ENCODE measurements at regions not wholly inside any gene's neighbourhood (a gene's known extent, or its start where the extent isn't known, plus 50 kb on each side); places are given as distances from the start of the nearest gene placed in this dataset.

DNA sequence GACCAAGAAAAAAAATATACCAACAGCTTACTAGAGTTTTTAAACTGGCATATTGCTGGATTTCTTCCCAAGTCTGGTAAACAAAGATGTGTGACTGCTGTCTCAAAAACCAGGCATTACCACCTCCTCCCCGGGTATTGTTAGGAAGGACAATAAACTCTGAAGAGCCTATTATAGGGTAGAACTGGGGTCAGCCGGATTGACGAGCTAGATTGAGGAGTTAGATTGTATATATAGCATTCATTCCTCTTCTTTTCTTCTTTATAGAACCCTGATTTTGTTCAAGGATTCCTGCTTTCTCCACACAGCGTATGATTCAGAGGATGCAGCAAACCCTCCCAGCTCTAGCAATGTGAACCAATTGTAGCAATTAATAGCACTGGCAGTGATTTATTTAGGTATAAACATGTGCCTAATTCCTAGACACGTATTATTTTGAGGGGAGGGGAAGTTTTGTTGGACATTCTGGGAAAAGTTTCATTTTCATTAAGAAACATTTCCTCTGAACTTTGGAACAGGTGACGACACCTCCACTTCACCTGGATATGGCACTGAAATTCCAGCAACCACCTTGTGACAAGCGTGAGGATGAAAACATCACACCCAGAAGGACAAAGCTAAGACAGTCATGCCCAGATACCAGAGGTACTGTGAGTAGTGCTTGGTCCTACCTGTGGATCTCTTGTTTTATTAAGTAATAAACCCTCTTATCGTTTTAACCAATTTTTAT, 679.4 kb upstream of the KIRREL3 start:
- Mint-ChIP-seq H3K4me3 (ENCODE audit: unreplicated experiment) (no peak overlapping the region), H3K9me3 (ENCODE audit: unreplicated experiment) (no peaks in the 10 kb centered on the region), H3K27me3 (ENCODE audit: insufficient read depth, unreplicated experiment) (no peaks in the 10 kb centered on the region), H3K4me1 (ENCODE audit: insufficient read depth, unreplicated experiment) (peaks cover 7% of the 10 kb centered on the region), H3K27ac (ENCODE audit: low read depth, unreplicated experiment) (no peak overlapping the region), H3K36me3 (ENCODE audit: insufficient read depth, unreplicated experiment) (no peaks in the 10 kb centered on the region)
- BruUV-seq (replicated peaks), result no TSS peak
- ChIA-PET CTCF (interaction anchor here (1.5 kb wide), 1 partner anchor 17 kb away, joined by 6 read pairs; no protein-coding TSS in a partner anchor), POLR2A (interaction anchor here (0.7 kb wide), 1 partner anchor 965 kb away, joined by 3 read pairs; no protein-coding TSS in a partner anchor)
- DNase-seq (ENCODE audit: unreplicated experiment), result no peak
- TF ChIP-seq, protein P1, sequence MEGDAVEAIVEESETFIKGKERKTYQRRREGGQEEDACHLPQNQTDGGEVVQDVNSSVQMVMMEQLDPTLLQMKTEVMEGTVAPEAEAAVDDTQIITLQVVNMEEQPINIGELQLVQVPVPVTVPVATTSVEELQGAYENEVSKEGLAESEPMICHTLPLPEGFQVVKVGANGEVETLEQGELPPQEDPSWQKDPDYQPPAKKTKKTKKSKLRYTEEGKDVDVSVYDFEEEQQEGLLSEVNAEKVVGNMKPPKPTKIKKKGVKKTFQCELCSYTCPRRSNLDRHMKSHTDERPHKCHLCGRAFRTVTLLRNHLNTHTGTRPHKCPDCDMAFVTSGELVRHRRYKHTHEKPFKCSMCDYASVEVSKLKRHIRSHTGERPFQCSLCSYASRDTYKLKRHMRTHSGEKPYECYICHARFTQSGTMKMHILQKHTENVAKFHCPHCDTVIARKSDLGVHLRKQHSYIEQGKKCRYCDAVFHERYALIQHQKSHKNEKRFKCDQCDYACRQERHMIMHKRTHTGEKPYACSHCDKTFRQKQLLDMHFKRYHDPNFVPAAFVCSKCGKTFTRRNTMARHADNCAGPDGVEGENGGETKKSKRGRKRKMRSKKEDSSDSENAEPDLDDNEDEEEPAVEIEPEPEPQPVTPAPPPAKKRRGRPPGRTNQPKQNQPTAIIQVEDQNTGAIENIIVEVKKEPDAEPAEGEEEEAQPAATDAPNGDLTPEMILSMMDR (IDR thresholded peaks at IDR 0.05; ENCODE audit: unreplicated experiment), result no peak
- intact Hi-C loops (cut with micrococcal nuclease), result no loop called here

DNA sequence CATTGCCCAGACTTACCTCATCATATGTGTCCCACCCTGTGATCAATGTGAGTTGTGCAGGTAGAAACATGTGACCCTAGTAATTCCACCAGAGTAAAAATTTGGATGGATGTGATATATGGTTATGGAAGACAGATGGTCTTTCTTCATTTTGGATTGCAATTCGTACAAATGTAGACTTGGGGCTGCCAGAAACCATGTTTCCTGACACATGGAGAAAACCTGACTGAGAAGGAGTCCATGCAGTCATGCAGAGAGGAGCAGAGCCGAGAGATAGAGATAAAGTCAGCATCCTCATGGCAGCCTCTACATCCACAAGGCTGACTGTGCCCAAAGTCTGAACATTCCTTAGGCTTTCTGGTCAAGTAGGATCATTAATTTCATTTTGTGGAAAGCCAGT, 678.1 kb upstream of the KIRREL3 start:
- Mint-ChIP-seq H3K4me1 (ENCODE audit: insufficient read depth, unreplicated experiment) (peaks cover 7% of the 10 kb centered on the region), H3K27ac (ENCODE audit: low read depth, unreplicated experiment) (no peak overlapping the region), H3K4me3 (ENCODE audit: unreplicated experiment) (no peak overlapping the region), H3K36me3 (ENCODE audit: insufficient read depth, unreplicated experiment) (no peaks in the 10 kb centered on the region), H3K27me3 (ENCODE audit: insufficient read depth, unreplicated experiment) (no peaks in the 10 kb centered on the region), H3K9me3 (ENCODE audit: unreplicated experiment) (no peaks in the 10 kb centered on the region)
- intact Hi-C loops (cut with micrococcal nuclease), result no loop called here
- POLR2A ChIA-PET, result no interaction called here
- CTCF ChIA-PET, result no interaction called here
- no TSS peak for BruUV-seq (replicated peaks)
- TF ChIP-seq, protein P1 (IDR thresholded peaks at IDR 0.05; ENCODE audit: unreplicated experiment), result no peak
- DNase-seq (ENCODE audit: unreplicated experiment), result no peak

DNA sequence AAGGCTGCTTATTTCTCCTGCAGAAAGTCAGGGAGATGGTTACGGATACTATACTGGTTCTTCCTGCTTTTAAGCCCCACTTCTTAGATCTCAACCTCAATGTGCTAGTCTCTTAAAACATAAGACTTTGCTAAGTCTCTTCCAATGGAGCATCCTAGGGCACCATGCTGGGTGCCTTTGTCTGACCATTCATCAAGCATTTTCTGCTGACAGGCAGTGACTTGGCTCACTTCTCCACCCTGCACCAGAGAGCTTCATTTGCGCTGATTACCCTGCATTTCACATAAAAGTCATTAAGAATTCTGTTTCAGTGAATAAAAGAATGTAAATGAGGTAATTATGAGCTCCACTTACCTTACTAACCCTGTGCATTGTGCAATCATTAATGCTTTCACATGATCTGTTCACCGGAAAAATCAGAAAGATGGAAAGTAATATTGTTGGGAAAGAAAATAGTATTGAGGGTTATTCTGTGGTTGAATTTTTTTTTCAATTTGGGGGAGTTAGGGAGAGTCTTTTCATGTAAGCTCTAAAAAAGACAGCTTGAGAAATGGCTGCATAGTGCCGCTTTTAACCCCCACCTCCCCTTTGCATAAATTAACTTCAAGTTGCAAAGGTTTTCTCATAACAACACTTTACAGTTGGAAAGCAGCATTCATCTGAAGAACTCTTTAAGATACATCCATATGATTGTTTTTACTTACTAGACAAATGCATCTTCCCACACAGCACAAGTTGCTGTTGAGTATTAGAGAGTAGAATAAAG, 677.3 kb upstream of the KIRREL3 start:
- intact Hi-C loops (cut with micrococcal nuclease), result no loop called here
- Mint-ChIP-seq H3K36me3 (ENCODE audit: insufficient read depth, unreplicated experiment) (no peaks in the 10 kb centered on the region), H3K4me1 (ENCODE audit: insufficient read depth, unreplicated experiment) (peaks cover 3% of the 10 kb centered on the region), H3K9me3 (ENCODE audit: unreplicated experiment) (no peaks in the 10 kb centered on the region), H3K27ac (ENCODE audit: low read depth, unreplicated experiment) (no peak overlapping the region), H3K4me3 (ENCODE audit: unreplicated experiment) (no peak overlapping the region), H3K27me3 (ENCODE audit: insufficient read depth, unreplicated experiment) (no peaks in the 10 kb centered on the region)
- no peak for DNase-seq (ENCODE audit: unreplicated experiment)
- CTCF ChIA-PET, result no interaction called here
- POLR2A ChIA-PET, result no interaction called here
- TF ChIP-seq, protein P1 (IDR thresholded peaks at IDR 0.05; ENCODE audit: unreplicated experiment), result no peak
- no TSS peak for BruUV-seq (replicated peaks)

DNA sequence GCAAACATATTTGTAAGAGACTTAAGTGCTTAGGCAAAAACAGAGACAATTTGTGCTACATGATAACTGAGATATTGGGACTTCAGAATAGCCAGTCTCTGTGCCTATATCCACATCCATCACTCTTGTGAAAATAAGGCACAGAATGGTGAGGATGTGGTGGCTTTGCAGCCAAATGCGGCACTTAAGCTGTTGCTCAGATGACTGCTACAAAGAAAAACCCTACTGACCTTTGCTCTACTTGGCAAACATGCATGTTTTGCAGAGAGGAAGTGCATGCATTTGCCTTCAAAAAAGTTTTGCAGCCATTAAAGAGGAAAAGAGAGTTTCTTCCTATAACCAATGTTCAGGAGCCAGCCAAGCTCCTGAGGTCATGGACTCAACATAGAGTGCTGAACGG, 675.0 kb upstream of the KIRREL3 start:
- intact Hi-C loops (cut with micrococcal nuclease), result no loop called here
- CTCF ChIA-PET, result interaction anchor here (0.6 kb wide), 1 partner anchor 206 kb away, joined by 3 read pairs; no protein-coding TSS in a partner anchor
- BruUV-seq (replicated peaks), result no TSS peak

More for the DNA sequence above, 675.0 kb upstream of the KIRREL3 start:
- Mint-ChIP-seq H3K27ac (ENCODE audit: low read depth, unreplicated experiment) (no peak overlapping the region), H3K4me3 (ENCODE audit: unreplicated experiment) (no peak overlapping the region), H3K4me1 (ENCODE audit: insufficient read depth, unreplicated experiment) (no peaks in the 10 kb centered on the region), H3K36me3 (ENCODE audit: insufficient read depth, unreplicated experiment) (no peaks in the 10 kb centered on the region), H3K9me3 (ENCODE audit: unreplicated experiment) (no peaks in the 10 kb centered on the region), H3K27me3 (ENCODE audit: insufficient read depth, unreplicated experiment) (no peaks in the 10 kb centered on the region)
- peak; percentile 14 for DNase-seq (ENCODE audit: unreplicated experiment)
- TF ChIP-seq, protein P1 (IDR thresholded peaks at IDR 0.05; ENCODE audit: unreplicated experiment), result no peak
- POLR2A ChIA-PET, result interaction anchor here (0.7 kb wide), 1 partner anchor 337 kb away, joined by 3 read pairs; no protein-coding TSS in a partner anchor

All from MCF 10A (cell line).